ENCODE measurements at regions not wholly inside any gene's neighbourhood (a gene's known extent, or its start where the extent isn't known, plus 50 kb on each side); places are given as distances from the start of the nearest gene placed in this dataset.

DNA sequence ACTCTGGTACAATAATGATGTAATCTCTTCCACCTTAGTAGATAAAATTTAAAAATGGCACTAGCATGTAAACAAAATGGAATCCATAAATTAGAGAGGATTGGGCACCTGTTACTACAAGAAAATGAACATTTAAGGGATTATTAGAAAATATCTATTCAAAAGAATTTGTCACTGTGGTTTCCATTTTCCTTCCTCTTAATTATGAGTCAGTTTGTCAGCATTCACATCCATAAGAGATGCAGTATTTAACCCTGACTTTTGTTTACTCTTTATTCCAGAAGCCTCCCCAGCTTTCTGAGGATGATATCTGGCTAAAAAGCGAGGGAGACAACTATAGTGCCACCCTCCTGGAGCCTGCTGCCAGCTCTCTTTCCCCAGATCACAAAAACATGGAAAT lies 72.1 kb downstream of the C9orf152 start:
- no peak for TF ChIP-seq FOXK1 (CRISPR knock-in tag; IDR thresholded peaks at IDR 0.05)
- TF ChIP-seq, protein P1, sequence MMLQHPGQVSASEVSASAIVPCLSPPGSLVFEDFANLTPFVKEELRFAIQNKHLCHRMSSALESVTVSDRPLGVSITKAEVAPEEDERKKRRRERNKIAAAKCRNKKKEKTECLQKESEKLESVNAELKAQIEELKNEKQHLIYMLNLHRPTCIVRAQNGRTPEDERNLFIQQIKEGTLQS (CRISPR knock-in tag; conservative IDR thresholded peaks at IDR 0.05) = no peak
- TF ChIP-seq, protein P2, sequence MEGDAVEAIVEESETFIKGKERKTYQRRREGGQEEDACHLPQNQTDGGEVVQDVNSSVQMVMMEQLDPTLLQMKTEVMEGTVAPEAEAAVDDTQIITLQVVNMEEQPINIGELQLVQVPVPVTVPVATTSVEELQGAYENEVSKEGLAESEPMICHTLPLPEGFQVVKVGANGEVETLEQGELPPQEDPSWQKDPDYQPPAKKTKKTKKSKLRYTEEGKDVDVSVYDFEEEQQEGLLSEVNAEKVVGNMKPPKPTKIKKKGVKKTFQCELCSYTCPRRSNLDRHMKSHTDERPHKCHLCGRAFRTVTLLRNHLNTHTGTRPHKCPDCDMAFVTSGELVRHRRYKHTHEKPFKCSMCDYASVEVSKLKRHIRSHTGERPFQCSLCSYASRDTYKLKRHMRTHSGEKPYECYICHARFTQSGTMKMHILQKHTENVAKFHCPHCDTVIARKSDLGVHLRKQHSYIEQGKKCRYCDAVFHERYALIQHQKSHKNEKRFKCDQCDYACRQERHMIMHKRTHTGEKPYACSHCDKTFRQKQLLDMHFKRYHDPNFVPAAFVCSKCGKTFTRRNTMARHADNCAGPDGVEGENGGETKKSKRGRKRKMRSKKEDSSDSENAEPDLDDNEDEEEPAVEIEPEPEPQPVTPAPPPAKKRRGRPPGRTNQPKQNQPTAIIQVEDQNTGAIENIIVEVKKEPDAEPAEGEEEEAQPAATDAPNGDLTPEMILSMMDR (IDR thresholded peaks at IDR 0.05) = no peak

All from WTC11 (cell line).